SK-N-MC (cell line): ENCODE measurements at regions not wholly inside any gene's neighbourhood (a gene's known extent, or its start where the extent isn't known, plus 50 kb on each side); places are given as distances from the start of the nearest gene placed in this dataset.

Experiments used
- EZH2 ChIP-seq: fragments of 200-600 bp; sonication (generic); IDR thresholded peaks from one replicate; pipeline ENCODE4 v1.6.1; 2017; ENCODE audit warnings: antibody characterized with exemption
- POLR2AphosphoS5 ChIP-seq: IDR thresholded peaks from 2 replicates; pipeline ENCODE4 v1.6.1; 2012; ENCODE audit warnings: mild to moderate bottlenecking, low read depth, low read length, borderline replicate concordance

DNA sequence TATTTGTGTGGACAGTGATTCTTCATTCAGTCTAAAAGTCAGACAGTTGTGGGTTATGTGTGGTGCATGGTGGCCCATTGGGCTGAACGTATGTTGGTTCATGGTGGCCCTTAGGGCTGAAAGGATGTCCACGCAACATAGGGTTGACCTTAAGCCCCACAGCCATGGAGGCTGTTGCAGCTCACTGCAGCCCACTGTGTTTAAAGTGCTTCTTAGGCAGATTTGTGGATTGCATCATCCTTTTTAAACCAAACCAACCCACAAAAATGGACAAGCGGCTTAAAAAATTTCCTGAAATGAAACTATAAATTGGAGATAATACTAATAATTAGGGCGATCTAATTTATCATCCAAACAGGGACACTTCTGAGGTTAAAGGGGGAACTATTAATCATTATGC lies 219.0 kb upstream of the GATB start:
- TF ChIP-seq POLR2AphosphoS5 = no peak
- no peak for TF ChIP-seq EZH2
